ENCODE measurements at regions not wholly inside any gene's neighbourhood (a gene's known extent, or its start where the extent isn't known, plus 50 kb on each side); places are given as distances from the start of the nearest gene placed in this dataset.
"Not testable (repeated sequence)": the region's sequence is repeated elsewhere in the genome, so short reads cannot be mapped to it uniquely, and the experiment has no call there.

DNA sequence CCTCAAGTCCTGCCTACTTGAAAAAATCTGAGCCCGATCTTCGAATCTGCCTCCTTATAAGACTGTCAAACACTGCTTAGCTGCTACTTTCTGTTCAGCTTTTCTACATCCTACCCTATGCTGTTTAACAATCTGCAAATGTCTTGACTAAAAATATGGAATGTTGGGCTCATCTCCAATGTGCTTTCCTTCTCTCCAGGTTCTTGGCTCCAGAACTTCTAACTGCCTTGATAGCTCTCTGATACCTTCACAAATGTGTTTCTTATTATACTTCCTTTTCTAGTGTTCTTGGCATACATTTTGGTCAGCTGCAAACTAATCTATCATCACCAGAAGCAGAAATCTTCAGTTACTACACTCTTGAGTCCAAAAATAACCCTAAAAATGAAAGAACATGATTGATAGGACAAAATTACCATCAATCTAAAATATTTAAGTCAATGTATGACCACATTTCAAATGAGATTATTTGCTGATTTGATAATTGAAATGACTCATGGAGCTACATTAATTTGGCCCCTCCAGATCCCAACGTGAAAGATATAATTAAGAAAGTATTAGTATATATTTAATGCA lies 372.3 kb upstream of the MON1B start:
- no peak for DNase-seq

DNA sequence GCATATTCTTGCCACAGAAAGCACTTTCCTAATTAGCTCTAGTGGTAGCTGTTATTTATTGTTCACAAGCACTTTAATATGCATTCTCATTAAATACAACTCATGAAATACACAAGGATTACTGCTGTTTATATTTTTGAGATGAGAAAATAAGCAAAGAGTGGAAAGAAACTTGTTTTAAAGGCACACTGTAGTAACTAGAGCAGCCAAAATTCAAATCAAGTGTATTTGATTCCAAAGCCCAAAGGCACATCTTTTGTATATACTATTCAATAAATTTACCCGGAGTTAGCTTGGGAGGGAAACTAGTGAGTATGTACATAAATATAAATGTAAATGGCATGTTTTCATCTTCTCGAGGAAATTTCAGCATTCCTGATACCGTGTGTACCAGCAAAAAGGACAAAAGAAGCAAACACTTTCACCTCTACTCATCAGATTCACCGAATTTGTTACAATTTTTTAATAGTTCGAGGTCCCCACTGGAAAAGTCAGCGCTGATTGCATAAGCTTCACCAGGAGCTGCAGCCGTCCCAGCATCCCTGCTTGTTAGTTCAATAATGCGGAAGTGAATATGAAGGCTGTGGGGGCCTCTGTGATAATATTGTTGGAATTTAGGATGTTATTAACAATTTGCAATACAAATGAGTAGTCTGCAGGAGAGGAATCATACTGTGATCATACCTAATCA lies 371.6 kb upstream of the MON1B start:
- no peak for DNase-seq

DNA sequence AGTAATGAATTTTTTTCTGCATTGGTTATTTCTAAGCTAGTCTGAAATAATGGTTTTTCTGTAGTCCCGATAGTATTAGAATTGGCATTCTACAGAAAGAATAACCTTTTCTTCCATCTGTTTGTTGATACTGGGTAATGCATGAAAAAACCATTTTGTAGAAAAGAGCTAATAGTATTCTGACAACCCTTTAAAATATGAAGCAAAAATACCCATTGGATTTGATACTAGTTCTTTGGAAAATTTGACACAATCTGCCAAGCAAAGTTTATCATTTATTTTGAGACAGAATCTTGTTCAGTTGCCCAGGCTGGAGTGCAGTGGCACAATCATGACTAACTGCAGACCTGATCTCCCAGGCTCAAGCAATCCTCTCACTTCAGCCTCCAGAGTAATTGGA lies 366.8 kb upstream of the MON1B start:
- DNase-seq: no peak

DNA sequence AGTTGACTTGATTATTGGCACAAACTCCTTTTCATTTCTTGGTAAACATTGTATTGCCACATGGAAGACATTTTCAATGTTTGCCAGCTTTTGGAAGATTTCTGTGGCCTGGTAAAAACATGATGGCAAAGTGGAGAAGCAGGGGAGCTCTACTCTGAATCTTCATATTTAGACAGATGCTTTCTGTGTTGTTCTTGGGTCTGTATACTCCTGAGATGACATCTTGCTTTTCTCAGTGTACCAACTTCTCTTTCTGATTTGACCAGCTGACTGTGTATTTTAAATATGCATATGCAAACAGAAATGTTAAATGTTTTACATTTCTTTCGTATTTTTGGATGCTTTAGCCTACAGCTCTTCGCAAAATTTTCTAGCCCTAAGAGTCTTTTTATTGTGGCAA lies 366.2 kb upstream of the MON1B start:
- no peak for DNase-seq

DNA sequence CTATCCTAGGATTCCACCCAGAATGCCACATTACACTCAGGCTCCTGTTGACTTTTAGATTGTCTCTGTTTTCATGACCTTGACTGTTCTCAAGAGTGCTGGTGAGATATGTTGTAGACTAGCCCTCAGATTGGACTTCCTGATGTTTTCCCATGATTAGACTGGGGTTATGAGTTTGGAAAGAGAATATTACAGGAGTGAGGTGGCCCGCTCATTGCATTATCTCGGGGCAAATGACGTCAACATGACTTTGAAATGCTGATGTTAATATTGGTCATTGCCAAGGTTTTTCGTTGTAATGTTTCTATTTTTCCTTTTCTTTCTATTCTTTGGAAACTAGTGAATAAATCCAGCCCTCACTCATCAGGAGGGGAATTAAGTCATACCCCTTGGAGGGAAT lies 355.7 kb upstream of the MON1B start:
- no peak for DNase-seq

DNA sequence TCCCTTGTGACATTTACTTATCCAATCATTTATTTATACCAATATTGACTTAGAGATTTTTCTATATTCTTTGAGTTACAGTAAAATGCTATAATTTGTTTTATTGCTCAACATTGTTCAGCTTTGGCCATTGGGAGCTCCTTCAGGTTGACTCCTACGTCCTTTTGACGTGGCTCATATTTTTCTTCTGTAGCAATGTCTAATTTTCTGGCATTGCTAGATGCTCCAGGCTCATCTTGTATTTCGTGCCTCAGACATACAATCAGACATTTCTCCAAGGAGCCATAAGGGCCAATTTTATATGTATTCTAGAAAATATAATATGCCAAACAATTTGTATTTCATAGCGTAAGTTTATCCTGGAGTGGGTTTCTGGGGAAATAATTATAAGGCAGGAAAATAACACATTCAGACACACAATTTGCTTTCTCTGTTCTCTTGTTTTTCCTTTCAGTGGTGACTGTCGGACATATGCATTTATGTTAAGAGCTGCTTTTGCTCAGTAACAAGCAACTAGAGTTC lies 355.1 kb upstream of the MON1B start:
- DNase-seq: no peak

DNA sequence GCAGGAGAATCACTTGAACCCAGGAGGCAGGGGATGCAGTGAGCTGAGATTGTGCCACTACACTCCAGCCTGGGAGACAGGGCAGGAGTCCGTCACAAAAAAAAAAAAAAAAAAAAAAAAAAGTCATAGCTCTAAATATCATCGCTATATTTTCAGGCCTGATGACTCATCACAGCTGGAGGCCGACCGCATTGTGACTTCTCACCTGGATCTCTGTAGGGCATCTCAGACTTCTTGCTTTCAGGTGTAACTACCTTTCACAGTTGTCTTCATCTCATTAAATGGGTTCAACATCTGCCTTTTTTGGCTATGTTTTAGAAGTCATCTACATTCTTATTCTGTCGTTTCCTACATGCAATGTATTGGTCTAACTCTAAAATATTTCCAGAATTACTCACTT lies 353.1 kb upstream of the MON1B start:
- no peak for DNase-seq

DNA sequence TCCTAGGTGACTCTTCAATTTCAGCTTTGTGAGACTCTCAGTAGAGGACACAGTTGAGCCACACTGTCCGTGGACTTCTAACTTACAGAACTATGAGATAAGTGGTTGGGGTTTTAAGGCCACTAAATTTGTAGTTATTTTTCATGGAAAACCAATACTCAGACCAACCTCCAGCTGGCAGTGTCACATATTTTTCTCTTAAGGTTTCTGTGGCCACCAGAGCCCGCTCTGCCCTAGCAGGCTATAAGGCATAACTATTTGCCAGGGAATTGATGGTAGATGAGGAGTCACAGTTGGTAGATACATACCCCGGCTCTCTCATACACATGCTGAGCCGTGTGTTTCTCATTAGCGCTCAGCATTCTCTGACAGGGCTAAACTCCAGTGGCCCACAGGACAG lies 336.8 kb upstream of the MON1B start:
- no peak for DNase-seq

DNA sequence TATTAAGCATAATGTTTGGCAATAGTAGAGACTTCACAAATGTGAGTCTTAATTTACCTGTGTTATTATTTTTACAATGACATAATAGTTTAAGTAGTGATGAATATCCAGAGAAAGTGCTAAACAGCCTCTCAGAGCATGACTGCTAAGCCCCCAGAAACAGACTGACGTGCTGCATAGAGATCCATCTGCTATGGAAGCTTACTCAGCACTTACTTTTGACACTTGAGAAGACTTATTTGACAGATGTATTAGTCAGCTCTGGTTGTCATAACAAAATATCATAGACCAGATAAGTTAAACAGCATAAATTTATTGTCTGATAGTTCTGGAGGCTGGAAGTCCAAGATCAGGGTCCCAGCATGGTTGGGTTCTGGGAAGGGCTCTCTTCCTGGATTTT lies 334.9 kb upstream of the MON1B start:
- no peak for DNase-seq

DNA sequence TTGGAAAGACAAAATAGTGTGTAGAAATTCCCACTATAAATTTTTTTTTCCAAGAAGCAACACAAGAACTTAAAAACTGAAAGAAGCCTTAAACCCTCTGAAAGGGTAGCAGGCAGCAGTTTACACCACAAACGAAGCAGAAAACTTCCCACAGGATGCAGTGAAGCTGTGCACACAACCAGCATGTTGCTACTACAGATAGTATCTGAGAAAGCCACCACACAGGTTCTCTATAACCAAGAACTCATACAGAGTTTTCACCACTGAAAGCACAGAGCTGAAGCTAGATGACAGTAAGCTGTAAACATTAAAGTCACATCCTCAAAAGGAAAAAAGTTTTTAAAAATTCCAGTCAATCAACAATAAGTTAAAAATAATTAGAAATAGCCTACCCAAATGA lies 333.6 kb upstream of the MON1B start:
- DNase-seq: no peak

DNA sequence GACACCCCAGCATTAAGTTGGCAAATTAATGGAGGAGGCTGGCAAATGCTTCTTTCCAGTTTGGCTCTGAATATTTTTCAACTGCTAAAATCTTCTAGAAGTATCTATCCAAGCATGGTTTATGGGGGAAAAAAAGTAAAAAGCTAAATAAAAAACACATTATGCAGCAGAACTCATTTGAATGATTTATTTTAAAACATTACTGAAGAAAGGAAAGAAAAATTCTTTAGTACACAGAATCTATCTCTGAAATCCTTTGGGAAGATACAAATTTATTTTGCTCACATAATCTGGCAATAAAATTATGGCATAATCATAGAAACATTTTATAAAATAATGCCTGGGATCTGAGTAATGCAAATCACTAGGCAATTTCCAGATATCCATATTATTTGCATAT lies 328.1 kb upstream of the MON1B start:
- DNase-seq: no peak

DNA sequence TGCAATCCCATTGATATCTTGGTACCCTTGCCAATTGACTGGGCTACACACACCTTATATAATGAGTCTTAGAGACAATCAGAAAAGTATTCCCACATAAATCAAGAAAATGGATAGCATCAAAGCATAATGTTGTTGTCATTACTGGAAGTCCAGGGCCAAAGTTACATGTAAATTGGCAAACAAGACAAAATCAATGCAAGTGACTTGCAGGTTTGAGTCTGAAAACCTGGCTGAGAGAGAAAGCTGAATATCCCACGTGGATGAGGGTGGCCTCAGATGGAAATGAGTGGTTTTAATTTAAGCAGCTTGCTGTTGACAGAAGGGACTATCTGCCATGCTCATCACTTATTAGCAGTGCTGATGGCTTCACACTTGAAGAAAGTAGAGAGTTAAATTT lies 324.0 kb upstream of the MON1B start:
- DNase-seq: no peak

DNA sequence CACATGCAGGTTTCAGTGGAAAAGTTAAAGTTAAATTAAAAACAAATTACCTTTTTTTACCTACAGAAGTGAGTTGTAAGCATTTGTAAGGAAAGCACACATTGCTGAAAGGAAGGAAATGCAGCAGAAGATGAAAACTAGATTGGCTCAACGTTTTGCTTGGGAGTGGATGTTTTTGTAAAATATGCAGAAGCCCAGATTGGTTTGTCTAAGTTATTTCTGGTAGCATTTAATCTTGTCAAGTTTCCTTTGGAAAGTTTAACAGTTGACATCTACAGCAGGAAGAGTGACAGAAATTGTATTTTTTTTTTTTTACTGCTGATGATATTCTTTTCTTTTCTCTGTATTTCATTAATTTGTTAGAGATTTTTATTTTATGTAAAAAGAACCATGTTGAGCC lies 315.1 kb upstream of the MON1B start:
- no peak for DNase-seq

DNA sequence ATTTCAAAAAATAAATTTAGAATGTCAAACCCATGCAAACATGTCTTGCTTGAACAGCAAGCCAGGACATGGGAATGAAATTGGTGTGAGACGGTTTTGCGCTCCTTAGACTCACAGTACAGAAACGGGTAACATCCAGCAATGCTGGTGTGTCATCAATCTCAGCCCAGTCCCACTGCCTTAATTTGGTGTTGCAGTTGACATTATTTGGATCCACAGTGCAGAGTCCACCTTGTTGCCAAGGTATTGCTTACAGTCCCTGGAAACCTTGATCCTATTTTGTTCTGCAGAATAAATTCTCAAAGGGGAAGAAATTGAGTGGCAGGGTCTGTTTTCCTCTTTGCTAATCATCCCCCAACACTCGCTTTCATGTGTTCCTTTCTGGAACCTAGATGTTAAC lies 311.6 kb upstream of the MON1B start:
- DNase-seq: no peak

DNA sequence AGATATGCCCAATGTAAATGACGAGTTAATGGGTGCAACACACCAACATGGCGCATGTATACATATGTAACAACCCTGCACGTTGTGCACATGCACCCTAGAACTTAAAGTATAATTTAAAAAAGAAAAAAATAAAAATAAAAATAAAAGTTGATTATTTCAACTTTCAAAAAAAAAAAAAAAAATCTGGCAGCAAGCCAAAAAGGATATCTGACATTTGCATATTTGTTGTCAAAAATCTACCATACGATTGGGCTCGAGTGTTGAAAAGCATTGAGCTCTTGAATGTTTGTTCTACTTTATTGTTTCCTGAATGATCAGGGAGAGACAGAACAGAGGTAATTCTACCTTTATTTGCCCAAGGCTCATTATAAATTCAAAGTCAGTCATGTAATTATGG lies 310.5 kb upstream of the MON1B start:
- DNase-seq: not testable (repeated sequence)

DNA sequence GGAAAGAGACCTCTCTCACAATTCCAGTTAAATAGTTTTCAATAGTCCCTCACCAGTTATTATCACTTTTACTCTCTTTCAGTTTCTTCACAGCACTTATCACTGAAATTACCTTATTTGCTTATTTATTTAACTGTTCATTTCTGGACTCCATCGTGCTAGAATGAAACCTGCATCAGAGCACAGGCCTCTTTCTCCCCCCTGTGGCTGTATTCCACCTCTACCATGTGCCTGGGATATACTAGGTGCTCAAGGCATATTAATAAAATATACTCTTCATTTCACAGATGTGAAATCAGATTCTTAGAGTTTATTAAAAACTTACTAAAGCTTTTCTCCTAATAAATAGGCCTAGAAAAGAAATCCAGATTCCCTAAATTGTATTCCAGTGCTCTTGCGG lies 308.9 kb upstream of the MON1B start:
- DNase-seq: no peak

DNA sequence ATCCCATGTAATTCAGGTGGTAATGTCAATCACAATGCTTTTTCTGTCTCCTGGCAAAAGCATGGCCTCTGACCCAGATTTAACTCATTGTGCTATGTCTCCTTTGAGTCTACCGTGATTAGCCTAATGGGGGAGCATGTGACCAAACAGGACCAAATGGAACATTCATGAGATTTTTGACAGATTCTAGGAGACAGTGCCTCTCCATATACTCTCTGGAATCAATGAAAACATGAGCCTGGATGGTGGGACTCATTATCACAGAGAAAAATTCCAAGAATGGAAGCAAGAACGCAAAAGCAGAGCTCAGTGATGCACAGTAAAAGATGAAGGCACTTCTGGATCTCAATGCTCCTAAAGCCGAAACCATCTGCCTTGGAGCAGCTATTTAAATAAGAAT lies 307.9 kb upstream of the MON1B start:
- no peak for DNase-seq

DNA sequence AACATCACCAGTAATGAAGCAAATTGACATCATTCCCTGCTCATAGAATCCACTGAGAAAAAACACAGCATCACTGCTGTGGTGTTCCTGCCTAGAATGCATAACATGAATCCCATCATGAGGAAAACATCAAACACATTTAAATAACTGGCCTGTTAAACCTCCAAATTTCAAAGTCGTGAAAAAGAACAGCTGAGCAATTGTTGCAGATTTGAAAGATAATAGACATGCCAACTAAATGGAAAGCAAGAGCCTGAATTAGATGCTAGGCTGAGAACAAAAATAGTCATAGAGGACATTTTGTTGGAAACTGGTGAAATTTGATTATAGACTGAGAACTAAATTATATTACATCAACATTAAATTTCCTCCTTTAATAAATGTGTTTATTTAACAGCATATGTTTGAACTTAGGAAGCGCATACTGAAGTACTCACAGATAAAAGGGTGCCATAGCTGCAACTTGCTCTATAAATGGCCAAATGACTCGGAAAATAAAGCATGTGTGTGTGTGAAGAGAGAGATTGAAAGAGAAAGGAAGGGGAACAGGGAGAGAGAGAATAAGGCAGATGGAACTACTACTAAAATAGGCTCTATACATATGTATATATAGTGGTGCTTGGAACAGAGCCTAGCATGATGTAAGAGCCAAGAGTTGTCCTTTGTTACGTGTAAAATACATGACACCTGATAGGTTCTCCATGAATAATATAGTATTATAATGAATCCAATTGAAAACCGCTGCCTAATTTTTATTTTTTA lies 305.0 kb upstream of the MON1B start:
- no peak for DNase-seq

DNA sequence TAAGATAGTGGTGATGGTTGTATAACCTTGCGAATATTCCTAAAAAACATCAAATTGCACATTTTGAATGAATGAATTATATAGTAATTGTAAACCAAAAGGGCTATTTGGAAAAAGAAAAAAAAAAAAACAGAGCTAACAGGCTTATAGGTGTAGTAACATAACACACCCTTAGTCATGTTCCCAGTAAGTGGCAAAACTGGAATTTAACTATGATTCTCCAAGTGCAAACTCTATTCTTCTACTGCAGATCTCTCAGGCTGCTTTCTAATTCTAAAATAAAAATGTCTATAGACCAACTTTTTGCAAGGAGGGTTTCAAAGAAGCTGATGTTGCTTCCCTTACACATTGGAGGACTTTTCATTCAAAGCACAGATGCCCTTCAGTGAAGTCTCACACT lies 293.2 kb upstream of the MON1B start:
- no peak for DNase-seq

DNA sequence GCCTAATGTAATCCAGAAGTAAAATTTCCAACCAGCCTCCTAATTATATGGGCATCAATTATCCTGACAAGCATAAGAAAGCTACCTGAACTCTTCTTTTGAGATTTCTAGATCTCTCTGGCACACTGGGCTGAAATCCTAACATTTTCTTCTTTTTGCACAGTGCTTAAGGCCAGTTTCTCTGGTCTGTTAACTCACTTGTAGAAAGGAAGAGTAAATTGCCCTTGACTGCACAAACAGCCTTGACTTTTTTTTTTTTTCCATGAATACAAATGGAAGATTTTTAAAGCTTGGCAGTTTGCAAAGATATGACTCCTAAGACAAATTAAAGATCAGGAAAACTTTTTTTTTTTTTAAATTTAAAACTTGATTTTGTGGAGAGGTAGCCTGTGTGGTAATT lies 291.2 kb upstream of the MON1B start:
- no peak for DNase-seq

DNA sequence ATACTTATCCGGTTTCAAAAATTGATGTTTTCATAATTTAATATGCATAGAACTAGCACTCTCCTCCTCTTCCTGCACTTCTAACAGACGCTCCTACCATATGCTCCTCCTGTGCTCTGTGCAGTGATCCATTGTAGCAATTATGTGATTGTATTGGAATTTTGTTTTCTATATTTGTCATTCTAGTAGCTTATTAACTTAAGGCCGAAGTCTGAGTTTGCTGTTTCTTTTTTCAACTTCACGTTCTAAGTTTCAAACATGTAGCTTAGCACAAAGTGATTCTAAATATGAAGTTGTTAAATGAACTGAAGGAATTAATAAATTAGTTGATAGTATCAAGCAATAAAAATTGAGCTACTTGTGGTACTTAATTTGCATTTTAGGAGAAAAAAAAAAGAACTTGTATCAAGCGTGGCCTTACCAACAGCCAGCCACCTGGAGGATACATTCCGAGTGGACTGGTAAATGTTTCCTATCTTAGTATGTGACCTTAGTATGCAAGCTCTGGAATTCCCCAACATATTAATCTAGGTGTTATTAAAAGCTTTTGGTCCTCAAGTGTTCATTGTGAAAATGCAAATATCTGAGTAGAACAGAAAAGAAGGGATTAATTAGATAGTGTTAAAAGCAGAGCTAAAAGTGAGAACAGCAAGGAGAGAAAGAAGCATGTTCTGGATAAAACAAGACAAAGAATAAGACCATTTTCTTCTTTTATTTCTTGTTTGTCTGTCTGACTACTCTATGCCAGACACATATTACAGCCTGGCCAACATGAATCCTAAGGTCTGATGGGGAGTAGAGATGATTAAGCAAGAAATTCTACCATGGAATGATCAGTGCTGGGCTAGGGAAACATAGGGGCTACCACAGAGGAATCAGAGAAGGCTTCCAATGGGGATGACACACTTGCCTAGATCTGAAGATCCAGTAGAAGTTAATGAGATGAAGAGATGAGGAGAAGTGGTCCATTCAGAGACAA lies 290.4 kb upstream of the MON1B start:
- no peak for DNase-seq

DNA sequence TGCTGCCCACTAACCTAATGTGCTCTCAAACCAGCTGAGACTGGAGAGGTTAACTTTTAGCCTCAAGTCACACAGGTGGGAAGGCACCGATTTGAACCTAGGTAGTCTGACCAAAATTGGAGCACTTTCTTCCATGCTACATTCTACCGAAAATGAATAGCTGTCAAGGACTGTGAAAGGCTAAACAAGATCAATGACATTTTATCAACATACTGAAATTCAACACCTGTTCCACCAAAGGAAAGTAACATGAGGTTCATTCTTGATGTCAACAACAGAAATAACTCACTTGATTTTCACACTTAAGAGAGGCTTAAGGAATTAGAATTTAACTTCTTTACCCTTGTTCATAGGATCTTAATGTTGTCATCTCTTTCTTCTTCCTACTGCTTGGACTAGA lies 284.4 kb upstream of the MON1B start:
- DNase-seq: no peak

DNA sequence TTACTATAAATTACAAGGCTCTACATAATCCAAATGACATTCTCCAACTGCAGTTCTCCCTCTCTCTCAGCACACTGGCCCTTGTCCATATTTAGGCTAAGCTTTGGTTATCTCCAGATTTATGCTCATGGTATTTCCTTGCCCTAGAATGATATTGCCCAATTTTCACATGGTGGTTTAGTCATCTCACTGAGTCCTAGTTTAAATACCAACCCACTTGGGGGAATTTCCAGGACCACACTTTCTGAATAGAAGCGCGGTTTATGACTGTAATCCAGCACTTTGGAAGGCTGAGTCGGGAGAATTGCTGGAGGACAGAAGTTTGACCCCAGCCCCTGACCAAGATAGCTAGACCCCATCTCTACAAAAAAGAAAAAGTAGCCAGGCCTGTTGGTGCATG lies 280.1 kb upstream of the MON1B start:
- DNase-seq: no peak

Measured in right forelimb (tissue), 1 donor.